ENCODE measurements at regions not wholly inside any gene's neighbourhood (a gene's known extent, or its start where the extent isn't known, plus 50 kb on each side); places are given as distances from the start of the nearest gene placed in this dataset.

DNA sequence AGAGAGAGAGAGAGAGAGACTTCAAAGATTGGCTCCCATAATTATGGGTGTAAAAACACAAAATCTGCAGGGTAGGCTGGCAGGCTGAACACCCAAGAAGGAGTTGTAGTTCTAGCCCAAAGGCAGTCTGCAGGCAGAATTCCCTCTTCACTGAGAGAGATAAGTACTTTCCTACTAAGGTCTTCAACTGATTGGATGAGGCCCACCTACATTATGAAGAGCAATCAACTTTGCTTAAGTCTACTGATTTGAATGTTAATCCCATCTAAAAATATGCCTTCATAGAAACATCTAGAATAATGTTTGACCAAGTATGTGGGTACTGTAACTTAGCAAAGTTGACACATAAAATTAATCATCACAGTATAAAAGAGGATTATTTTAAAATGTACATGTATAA is 949.7 kb downstream of the HACE1 start:
- Histone ChIP-seq H3K4me1 (no peaks in the 10 kb centered on the region), H3K36me3 (no peaks in the 10 kb centered on the region), H3K4me3 (no peak overlapping the region), H3K27ac (no peak overlapping the region), H3K27me3 (no peaks in the 10 kb centered on the region), H3K9me3 (no peaks in the 10 kb centered on the region)
- no peak for DNase-seq (ENCODE audit: low spot score in 2 of 2)
- TF ChIP-seq EP300 (IDR thresholded peaks at IDR 0.05): no peak
- TF ChIP-seq POLR2A (IDR thresholded peaks at IDR 0.05): no peak
- TF ChIP-seq, protein P1, sequence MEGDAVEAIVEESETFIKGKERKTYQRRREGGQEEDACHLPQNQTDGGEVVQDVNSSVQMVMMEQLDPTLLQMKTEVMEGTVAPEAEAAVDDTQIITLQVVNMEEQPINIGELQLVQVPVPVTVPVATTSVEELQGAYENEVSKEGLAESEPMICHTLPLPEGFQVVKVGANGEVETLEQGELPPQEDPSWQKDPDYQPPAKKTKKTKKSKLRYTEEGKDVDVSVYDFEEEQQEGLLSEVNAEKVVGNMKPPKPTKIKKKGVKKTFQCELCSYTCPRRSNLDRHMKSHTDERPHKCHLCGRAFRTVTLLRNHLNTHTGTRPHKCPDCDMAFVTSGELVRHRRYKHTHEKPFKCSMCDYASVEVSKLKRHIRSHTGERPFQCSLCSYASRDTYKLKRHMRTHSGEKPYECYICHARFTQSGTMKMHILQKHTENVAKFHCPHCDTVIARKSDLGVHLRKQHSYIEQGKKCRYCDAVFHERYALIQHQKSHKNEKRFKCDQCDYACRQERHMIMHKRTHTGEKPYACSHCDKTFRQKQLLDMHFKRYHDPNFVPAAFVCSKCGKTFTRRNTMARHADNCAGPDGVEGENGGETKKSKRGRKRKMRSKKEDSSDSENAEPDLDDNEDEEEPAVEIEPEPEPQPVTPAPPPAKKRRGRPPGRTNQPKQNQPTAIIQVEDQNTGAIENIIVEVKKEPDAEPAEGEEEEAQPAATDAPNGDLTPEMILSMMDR (IDR thresholded peaks at IDR 0.05): no peak

DNA sequence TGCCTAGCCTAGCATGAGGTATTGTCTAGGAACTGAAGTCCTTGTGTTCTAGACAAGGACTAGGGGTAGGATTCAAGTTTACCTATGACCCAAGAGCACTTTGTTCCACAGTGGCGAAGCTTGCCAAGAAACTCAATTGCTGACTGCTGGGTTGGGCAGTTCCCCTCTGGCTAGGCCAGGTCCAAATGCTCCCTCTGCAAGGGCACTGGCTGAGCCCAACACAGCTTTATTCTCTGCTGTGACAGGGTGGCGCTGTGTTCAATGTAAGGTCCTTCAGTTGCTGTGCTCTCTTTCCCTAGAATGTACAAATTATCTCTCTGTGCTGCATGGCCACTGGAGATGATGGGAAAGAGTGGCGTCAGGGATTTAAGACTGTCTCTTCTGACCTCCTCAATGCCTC is 950.8 kb downstream of the HACE1 start:
- Histone ChIP-seq H3K27me3 (no peaks in the 10 kb centered on the region), H3K4me3 (no peak overlapping the region), H3K9me3 (peaks cover 0 to 5% (median 0%) of the 10 kb centered on the region in 4 donors), H3K4me1 (no peaks in the 10 kb centered on the region), H3K36me3 (no peaks in the 10 kb centered on the region), H3K27ac (no peak overlapping the region)
- no peak for DNase-seq (ENCODE audit: low spot score in 2 of 2)
- TF ChIP-seq, protein P1 (IDR thresholded peaks at IDR 0.05): no peak
- no peak for TF ChIP-seq POLR2A (IDR thresholded peaks at IDR 0.05)
- no peak for TF ChIP-seq EP300 (IDR thresholded peaks at IDR 0.05)
- WGBS, 2 donors: 83 to 100% methylated on average over 2 to 3 of the region's 3 CpGs

DNA sequence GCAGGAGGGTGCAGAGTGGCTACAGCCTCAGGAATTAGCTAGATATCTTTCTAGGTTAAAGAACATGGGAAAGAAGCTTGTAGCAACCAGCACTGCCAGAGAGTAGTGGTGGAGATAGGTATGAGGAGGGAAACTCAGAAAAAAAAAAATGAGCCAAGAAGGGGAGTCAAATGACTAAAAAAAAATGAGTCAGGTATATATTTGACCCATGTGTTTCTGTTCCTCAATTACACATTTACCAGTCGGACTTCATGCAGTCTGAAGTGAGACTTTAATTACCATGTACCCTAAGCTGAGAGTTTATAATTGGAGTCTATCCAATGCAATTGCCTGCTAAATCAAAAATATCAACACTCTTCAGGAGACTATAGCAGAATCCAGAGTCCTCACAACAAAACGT is 964.6 kb downstream of the HACE1 start:
- WGBS, 2 donors: 88 to 95% methylated on average over 2 of the region's 2 CpGs
- H3K36me3 ChIP-seq: no peaks in the 10 kb centered on the region
- TF ChIP-seq EP300 (IDR thresholded peaks at IDR 0.05) (no peak), POLR2A (IDR thresholded peaks at IDR 0.05) (no peak)
- TF ChIP-seq, protein P1 (IDR thresholded peaks at IDR 0.05): no peak
- H3K27me3 ChIP-seq: no peaks in the 10 kb centered on the region
- no peaks in the 10 kb centered on the region for H3K4me1 ChIP-seq
- no peak for DNase-seq (ENCODE audit: low spot score in 2 of 2)
- no peak overlapping the region for H3K27ac ChIP-seq
- no peak overlapping the region for H3K4me3 ChIP-seq
- no peaks in the 10 kb centered on the region for H3K9me3 ChIP-seq

DNA sequence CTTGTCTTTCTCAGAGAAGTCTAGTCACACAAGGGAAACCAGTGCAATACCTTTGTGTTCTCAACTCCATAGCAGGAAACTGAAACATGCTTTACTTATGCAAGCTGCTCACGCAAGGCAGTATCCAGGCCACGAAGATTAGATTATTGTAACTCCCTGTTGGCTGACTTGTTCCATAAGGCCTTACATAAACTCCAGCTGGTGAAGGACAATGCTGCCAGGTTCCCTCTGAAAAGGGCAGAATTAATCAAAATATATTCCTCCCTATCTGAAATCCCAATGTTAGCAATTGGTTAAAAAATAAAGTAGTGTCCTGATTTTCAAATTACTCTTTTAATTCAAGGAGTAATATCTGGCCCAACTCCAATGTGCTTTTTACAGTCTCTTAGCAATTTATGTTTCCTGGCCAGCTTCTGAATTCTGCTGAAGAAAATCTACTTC is 966.6 kb downstream of the HACE1 start:
- H3K9me3 ChIP-seq: no peaks in the 10 kb centered on the region
- no peaks in the 10 kb centered on the region for H3K27me3 ChIP-seq
- H3K4me3 ChIP-seq: no peak overlapping the region
- H3K4me1 ChIP-seq: no peaks in the 10 kb centered on the region
- H3K27ac ChIP-seq: no peak overlapping the region
- TF ChIP-seq EP300 (IDR thresholded peaks at IDR 0.05) (no peak), POLR2A (IDR thresholded peaks at IDR 0.05) (no peak)
- TF ChIP-seq, protein P1 (IDR thresholded peaks at IDR 0.05): no peak
- no peaks in the 10 kb centered on the region for H3K36me3 ChIP-seq
- WGBS, 2 donors: 52 to 56% methylated on average over 2 of the region's 2 CpGs
- no peak for DNase-seq (ENCODE audit: low spot score in 2 of 2)

DNA sequence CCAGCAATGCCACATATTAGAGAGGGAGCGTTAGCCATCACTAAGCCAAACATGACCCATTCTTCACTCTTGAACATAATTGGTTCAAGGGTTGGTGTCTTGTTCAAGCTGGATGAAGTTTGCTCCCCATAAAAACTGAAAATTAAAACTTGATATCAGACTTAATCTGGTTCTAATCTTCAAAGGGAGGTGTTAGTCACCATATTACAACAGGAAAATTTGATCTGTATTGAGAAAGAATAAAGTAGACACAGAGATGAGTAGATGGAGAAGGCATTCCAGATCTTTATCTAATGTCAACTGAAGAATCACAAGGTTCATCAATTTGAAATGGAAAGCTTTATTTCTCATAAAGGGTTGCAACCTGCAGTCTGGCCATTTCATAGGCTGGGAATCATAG is 972.8 kb downstream of the HACE1 start:
- Histone ChIP-seq H3K27me3 (no peaks in the 10 kb centered on the region), H3K36me3 (no peaks in the 10 kb centered on the region), H3K4me1 (no peaks in the 10 kb centered on the region), H3K9me3 (no peaks in the 10 kb centered on the region), H3K4me3 (no peak overlapping the region), H3K27ac (no peak overlapping the region)
- TF ChIP-seq POLR2A (IDR thresholded peaks at IDR 0.05) (no peak), EP300 (IDR thresholded peaks at IDR 0.05) (no peak)
- TF ChIP-seq, protein P1 (IDR thresholded peaks at IDR 0.05): no peak
- WGBS, 2 donors: 96% methylated on average over 1 of the region's 1 CpG
- no peak for DNase-seq (ENCODE audit: low spot score in 2 of 2)

Measured in tibial nerve (tissue), 4 donors.